Esophagus mucosa (tissue), 1 donor: ENCODE measurements at regions not wholly inside any gene's neighbourhood (a gene's known extent, or its start where the extent isn't known, plus 50 kb on each side); places are given as distances from the start of the nearest gene placed in this dataset.

ENCODE experiments used
- ATAC-seq: fragments of 200-7000 bp; cut with Tn5 transposase; one replicate; pipeline ENCODE4 v1.9.1; 2020
- donor health status: DM: yes; HTN: yes; CAD: no.

DNA sequence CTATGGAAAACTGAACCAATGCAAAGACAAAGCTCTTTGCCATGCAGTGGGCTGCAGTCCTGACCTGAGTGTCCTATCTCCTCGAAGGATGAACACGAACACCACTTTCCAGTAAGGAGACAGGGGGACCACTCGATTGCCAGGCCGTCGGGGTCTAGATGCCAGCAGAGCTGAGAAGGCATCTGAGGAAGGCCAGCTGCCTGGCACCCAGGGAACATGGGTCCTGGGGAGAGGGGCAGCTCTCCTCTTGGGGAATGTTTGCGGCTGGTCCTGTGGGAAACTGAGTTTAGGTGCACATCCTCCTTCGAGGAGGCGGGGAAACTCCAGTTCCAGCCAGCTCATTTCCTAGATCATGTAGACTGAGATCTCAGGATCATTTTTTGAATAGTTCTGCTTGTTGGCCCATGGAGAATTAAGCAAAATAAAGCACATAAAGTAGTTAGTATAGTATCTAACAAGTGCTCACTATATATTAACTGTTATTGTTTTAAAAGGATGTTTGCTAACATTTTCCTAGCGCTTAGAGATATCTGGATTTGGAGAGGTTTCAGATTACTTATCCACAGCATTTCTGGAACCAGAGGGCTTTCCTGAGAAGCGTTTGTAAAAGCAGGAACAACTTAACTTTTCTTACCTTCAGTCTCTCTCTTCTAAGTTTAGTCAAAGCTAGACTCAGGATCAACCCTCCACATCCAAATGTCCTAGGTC, 225.3 kb upstream of the FOXQ1 start:
- ATAC-seq: no peak

DNA sequence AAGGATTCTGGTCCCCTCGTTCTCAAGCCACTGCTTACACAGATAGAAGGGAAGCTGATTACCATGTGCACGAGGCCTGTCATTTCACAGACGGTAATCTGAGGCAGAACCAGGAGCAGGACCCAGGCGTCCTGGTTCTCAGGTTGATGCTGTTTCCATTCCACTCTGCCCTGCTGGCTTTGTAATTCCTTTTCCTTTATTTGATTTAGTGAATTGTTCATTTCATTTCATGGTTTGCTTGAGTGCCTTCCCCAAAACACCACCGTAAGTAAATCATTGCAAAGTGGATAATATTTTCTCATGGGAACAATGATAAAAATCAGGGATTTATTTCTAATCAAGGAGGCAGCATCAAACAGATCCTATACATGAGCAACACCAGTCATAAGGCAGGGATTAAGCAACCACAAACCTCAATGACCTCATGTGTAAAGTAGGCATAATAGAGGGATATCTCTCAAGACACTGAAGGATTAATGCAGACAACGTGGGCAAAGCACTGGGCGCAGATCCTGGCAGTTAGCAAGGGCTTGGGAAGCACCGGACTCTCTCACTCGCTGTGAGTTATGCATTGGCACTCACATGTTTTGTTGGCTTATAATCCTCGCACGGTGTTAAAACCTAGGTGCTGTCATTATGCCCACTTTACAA, 229.5 kb upstream of the FOXQ1 start:
- ATAC-seq: peak; percentile 92

DNA sequence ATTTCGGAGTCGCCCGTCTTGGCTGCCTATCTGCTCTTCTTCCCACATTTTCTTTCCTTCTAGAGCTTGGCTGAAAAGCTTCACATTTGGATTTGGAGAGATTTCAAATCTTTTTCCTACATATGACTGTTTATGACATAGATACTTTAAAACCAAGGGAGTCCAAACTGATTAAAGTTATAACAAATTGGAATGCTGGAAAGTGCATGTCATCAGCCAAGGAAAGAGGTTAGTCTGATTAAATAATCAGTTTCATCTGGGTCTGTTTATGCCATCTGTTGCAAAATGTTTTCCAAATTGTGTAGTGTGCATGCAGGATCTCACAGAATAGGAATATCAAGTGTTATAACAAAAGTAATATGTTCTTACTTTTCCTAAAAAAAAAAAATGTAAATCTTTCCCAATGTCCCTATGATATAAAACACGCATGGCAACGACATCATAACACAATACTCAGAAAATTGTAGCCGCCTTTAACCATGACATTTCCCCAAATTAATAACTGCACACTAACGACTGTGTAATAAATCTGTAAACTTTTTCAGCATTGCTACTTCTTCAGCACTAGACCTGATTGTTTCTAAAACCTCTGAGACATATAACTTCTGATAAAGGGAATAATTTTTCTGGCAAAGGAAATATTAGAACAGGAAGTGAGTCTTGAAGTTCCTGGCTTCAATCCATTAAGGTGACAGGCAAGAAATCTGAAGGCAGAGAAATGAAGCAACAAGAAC, 230.2 kb upstream of the FOXQ1 start:
- no peak for ATAC-seq

DNA sequence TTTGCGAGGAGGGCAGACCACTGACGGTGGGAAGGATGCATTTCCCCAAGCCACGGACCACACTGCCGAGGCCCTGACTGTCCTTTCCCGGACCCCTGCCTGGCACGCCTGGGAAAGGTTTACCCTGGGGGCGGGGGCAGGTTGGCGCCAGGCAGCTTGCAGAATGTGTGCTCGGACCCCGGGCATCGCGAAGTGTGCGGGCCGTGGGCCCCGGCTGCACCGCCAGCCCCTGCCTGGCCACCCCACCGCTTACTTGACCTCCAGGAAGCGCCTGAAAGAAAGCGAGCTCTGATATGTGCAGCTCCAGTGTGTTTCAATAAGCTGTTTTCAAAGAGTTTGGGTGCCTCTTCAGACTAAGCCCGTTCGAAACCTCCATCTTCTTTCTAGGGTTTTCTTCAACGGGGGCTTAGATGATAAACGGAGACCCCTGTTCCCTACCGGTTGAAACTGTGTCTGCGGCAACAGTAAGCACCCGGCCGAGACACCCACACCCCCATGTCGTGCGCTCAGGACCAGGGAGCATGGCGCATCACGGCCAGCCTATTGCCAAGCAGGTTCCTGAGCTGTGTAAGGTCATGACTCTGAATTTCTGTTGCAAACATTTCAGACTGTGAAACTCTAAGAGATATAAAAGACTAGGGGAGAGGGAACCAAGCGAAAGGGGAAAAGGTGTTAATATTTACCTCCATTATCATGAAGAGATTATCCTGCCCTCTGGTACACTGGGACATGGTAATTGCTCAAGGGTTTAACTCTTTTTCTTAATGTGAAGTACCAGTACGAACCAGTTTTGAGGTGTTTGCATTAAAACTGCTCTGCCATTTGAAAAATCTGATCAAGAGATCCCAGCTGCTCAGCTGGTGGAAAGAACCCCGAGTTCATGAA, 231.2 kb upstream of the FOXQ1 start:
- ATAC-seq: no peak

DNA sequence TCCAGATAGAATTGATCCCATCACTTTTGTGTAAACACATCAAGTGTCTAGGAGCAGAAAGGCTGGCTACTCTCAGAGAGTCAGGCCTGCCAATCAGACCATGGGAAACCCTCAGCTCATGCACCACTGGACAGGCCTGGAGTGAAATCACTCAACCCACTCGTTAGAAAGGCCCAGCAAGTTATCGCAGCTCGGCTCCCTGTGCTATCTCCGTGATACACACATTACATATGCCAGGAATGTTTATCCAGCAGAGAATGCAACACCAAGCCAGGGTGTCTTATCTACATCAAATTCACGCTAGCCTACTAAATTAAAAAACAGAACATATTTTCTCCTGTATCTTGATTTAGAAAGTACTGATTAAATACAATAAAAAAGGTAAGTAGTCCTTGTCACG, 232.4 kb upstream of the FOXQ1 start:
- no peak for ATAC-seq

DNA sequence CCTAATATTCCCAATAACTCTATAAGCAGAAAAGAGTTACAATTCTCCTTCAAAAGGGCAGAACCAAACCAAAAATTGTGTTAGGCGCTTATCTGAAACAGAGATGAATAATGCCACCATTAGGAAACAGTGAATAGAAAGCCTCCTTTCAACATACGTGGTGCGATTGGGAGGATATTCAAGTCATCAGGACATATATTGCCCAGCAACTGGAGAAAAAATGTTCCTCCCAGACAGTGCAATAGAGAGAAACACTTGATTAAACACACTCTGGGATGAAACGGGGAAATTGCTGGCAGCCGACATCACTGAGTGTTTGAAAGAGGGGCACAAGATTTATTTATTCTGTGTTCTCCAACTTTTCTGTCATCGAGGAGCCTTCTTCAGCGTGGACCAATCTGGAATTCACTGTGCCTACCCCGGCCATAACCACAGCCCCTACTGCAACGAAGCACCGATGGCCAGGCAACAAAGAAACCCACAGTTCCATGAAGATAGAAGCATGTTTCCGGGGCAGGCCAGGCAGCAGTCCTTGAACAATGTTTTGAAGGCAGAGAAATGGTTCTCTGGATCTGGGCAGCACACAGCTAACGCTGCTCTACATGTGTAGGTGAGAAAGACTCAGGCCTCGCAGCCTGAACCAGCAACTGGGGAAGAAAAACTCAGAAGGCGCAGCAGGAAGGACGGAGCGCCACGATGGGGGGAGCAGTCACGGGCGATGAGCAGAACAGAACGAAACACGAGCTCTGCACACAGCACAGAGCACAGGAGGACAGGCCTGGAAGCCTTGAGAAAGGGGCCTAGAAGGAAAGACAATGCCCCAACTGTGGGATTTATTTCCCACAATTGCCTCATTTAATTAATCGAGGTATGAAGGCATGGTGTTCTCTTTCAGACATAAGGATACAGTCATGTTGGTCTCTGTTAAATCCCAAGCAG, 234.2 kb upstream of the FOXQ1 start:
- no peak for ATAC-seq

DNA sequence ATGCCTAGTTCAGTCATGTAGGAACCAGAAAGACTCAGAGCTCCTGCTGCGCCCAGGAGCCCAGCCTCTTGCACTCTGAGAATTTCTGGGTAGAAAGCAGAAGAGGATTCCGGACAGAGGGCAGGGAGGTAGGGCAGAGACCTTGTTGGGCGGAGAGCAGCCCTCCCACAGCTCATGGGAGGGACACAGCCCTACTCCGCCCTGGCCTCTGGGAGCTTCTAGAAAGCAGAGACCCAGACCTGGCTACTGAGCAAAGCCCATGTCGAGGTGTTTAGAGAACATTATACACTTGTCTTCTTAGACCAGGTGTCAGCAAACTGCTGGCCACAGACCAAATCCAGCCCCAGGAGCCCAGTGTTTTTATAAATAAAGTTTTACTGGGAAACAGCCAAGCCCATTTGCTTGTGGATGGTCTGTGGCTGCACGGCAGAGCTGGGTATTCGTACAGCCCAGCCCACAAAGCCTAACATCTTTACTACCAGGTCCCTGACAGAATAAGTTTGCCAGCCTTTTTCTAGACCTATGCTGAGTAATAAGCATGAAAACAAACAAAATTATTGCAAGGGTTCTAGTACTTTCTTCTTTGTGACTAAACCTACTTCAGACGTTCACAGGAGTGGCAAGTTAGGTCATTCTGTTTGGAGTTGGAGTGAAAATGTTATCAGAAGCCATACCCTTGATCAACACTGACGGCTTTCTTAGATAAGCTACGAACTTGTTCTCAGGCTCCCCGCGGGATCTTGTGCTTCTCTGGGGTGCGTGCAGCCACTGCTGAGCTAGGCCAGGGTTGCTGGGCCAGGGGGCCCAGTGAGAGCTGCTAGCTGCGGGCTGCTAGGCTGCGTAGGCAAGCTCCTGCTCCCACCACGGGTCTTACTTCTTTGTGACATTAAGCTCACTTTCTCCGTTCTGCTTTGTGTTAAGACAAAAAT, 235.1 kb upstream of the FOXQ1 start:
- ATAC-seq: no peak

DNA sequence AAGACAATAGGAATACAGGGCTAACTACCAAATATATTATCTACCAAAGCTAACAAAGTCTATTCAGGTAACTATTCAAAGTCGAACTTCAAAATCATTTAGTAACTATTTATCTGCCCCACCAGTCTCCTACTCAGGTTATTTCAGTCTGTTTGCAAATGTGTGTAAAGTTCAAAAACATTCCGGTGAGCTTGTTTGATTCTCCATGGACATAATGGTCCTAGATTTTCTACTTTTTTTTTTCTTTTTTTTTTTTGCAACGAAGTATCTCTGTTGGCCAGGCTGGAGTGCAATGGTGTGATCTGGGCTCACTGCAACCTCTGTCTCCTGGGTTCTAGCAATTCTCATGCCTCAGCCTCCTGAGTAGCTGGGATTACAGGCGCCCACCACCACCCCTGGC, 236.0 kb upstream of the FOXQ1 start:
- no peak for ATAC-seq

DNA sequence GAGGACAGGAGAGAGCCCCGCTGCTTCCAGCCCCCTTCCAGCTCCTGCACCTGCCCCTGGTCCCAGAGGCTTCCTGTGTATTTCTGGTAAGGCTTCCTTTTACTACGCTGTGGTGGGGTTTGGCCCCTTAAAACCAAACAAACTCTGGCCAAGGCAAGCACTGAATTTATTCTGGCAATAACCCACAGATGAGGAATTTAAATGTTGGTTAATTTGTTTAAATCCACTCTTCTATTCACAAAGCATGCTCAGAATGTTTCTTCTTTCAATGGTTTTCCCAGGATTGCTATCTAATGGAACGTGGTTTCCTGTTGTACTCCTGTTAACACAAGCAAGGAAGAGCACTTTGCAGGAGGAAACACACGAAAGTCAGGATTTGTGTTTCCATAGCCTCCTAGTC, 236.5 kb upstream of the FOXQ1 start:
- ATAC-seq: no peak

DNA sequence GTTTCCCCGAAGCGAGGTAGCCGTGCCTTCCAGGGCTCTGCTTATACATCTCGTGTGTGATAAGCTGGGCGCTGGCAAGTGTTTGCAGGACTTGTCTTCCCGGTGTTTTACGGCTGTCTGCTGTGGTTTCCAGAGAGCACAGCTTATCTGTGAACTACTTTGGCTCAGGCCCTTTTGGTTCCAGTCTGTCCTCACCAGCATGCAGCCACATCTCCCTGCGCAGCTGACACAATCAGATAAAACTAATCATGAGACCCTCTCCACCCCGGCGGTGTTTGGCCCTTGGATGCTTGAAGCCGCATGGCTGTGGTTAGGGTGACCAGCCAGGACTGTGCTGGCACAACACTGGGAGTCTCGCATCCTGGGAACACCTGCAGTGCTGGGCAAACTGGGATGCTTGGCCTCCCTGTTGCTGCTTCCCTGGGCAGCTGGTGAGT, 241.8 kb upstream of the FOXQ1 start:
- no peak for ATAC-seq

DNA sequence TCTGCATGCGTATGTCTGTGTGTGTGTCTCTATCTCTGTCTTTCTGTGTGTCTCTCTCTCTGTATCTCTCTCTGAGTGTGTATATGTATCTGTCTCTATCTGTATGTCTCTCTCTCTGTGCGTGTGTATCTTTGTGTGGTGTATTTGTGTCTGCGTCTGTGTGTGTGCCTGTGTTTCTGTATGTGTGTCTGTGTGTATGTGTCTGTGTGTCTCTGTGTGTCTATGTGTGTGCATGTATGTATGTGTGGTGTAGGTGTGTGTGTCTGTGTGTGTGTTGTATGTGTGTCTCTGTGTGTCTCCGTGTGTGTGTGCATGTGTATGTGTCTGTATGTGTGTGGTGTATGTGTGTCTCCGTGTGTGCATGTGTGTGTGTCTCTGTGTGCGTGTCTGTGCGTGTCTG, 243.0 kb upstream of the FOXQ1 start:
- no peak for ATAC-seq

DNA sequence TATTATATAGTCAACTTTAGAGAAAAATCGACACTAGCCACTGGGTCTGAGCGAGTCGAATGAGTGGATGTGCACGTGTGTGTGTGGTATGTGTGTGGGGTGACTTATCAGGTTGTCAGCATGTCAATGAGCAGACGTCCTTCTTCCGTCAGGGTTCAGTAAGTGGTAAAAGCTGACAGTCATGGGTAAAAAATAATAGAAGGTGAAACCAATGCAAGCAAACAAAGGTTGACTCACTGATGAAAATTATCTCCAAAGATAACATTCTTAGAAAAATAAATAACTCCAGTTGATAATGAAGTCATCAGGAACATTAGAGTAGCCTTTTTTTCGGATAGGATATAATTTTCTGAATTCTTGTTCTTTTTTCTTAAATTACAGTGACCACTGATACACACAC, 243.8 kb upstream of the FOXQ1 start:
- no peak for ATAC-seq

DNA sequence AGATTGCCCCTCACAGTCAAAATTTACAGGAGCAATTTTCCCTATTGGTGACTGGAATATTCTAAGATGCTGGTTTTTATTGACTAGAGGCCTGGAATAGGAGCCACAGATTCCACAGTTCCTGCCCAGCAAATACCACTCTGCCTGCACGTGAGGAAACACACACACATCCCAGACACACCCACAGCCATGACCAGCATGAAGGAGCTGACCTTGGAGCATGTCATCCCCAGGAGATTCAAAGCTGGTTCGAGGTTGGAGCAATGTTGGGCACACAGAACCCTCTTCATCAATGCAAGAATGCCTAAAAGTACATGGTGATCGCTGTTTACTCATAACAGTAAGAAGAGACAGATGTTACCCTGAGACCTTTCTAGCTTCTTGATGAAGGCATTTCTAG, 244.6 kb upstream of the FOXQ1 start:
- no peak for ATAC-seq

DNA sequence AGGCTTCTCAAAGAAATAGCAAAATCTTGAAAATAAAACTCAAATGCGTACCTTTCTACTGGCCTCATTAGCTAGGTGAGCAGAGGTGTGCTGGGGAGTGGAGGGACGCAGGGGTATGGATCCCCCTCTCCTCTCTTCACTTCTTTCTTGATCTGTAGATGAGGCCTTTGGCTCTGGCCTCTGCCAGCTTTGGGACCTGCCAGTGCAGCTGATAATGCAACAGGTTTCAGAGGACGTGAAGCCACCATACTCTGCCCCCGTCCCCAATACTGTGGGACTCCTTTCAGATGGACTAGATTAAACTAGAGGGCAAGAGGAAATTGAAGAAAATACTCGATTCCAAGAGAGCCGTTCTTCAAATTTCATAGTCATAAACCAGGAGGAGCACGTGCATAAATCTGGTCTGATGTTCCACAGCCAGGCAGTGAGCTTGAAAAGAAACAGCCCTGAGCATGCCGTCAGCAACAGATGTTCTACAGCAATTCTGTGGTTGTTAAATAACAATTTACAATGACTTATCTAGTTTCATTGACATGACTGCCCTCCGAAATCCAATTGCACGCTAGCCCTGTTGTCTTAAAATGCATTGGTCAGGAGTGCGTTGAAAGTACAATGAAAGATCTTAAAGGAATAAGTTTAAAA, 245.3 kb upstream of the FOXQ1 start:
- ATAC-seq: no peak

DNA sequence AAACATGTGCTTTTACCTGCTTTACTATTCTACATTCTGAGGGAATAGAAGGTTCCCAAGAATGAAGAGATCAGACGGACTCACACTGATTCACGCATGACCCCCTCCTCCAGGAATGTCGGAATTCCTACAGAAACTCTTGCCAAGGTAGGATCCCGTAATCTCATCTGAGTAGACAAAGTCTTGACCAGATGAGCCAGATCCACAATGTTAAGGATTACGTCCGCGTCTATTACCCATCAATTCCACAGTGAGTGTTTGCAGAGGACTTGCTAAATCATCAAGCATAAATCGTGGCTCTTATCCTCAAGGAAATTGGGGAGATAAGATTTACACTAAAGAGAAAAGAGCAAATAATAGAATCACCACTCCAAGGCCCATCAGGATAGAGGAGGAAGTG, 245.9 kb upstream of the FOXQ1 start:
- ATAC-seq: no peak

DNA sequence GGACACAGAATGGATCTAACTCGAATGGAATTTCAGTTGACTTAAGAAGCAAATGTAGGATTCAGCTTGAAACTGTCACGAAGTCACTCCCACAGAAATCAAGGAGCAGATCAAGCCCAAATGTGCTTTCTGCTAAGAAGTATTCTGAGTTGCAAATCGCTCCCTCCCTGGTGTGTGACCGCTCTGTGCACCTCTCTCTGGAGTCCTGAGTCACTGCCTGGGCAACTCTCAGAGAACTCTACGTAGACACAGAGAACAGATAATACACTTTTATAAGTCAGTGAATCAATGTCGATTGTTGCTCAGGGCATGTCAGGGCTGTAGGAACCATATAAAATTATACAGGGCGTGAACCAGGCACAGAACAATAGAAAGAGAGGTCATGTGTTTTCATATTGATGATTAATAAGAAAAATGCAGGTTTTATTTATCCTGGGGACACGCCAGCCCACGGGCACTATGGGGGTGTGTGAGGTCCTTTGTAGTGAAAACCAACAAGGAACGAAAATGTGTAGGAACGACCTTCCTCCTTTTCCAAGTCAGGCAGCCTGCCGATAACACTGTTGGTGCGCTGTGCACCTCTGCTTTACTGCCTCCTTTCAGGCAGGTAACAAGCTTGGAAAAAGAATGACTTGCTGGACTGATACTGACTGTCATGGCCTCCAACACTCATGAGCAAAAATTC, 248.1 kb upstream of the FOXQ1 start:
- peak; percentile 97 for ATAC-seq

DNA sequence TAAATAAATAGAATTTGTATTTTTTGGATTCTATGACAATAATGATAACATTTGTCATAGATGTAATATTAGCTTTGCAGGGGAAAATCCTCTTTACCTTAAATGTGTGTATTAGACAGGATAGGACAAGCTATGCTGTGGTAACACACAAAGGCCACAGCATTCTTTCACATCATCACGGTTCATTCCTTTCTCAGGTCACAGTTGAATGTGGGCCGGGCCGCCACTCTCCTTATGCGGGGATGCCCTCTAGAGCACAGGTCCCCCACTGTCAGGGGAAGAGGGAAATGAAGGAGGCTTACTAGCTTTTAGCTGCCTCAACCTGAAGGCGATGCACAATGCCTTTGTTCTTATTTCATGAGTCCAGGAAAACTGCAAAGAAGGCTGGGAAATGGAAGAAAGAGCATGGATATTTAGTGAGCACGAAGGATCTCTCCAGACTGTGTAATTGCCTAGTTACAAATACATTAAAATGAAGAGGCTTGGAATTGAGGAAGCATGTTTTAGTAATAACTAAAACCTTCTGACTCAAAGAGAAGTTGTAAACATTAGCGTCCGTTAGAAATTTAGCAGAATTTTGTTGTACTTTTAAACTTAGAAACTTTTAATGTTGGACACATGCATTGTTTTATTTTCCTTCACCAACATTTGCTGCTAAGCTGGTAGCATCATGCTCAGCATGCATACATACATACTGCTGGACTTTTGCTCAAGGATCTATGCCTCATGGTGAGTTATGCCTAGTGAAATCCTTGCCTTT, 248.9 kb upstream of the FOXQ1 start:
- peak; percentile 39 for ATAC-seq

DNA sequence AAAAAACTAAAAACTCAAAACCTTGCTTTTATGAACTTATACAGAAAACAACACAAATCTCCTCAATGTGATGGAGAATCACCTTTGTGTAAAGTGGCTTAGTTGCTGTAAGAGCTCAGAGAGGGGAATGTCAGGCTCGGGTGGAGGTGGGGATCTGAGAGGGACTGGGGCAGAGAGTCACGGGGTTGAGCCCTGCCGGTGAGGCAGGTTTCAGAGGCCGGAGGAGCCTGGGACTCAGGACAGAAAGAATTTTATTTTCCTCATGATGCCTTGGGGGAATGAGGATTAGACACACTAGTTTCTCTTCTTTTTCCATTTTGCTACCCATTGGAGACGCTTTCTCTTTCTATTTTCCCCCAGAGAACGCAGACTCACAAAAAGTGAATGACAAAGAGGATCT, 252.3 kb upstream of the FOXQ1 start:
- ATAC-seq: no peak
